ENCODE measurements at regions not wholly inside any gene's neighbourhood (a gene's known extent, or its start where the extent isn't known, plus 50 kb on each side); places are given as distances from the start of the nearest gene placed in this dataset.

GRCh38 chr20:41734506-41734945, 116.3 kb upstream of the CHD6 start (continued):
- TF ChIP-seq, protein P1, sequence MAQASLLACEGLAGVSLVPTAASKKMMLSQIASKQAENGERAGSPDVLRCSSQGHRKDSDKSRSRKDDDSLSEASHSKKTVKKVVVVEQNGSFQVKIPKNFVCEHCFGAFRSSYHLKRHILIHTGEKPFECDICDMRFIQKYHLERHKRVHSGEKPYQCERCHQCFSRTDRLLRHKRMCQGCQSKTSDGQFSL (CRISPR knock-in tag; IDR thresholded peaks at IDR 0.05): no peak
- TF ChIP-seq TFDP2 (CRISPR knock-in tag; IDR thresholded peaks at IDR 0.05): no peak
- TF ChIP-seq MIXL1 (CRISPR knock-in tag; IDR thresholded peaks at IDR 0.05): peak; percentile 49; the same call in 1 of the 2 replicates
- no peak for TF ChIP-seq PBX2 (CRISPR knock-in tag; IDR thresholded peaks at IDR 0.05)
- no peak for TF ChIP-seq BRCA1 (CRISPR knock-in tag; IDR thresholded peaks at IDR 0.05)
- no peak for TF ChIP-seq SATB2 (CRISPR knock-in tag; IDR thresholded peaks at IDR 0.05)
- TF ChIP-seq KLF16 (CRISPR knock-in tag; IDR thresholded peaks at IDR 0.05): no peak
- no peak for TF ChIP-seq SALL1 (CRISPR knock-in tag; IDR thresholded peaks at IDR 0.05)
- TF ChIP-seq, protein P2, sequence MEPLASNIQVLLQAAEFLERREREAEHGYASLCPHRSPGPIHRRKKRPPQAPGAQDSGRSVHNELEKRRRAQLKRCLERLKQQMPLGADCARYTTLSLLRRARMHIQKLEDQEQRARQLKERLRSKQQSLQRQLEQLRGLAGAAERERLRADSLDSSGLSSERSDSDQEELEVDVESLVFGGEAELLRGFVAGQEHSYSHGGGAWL (CRISPR knock-in tag; IDR thresholded peaks at IDR 0.05): no peak
- TF ChIP-seq, protein P3, sequence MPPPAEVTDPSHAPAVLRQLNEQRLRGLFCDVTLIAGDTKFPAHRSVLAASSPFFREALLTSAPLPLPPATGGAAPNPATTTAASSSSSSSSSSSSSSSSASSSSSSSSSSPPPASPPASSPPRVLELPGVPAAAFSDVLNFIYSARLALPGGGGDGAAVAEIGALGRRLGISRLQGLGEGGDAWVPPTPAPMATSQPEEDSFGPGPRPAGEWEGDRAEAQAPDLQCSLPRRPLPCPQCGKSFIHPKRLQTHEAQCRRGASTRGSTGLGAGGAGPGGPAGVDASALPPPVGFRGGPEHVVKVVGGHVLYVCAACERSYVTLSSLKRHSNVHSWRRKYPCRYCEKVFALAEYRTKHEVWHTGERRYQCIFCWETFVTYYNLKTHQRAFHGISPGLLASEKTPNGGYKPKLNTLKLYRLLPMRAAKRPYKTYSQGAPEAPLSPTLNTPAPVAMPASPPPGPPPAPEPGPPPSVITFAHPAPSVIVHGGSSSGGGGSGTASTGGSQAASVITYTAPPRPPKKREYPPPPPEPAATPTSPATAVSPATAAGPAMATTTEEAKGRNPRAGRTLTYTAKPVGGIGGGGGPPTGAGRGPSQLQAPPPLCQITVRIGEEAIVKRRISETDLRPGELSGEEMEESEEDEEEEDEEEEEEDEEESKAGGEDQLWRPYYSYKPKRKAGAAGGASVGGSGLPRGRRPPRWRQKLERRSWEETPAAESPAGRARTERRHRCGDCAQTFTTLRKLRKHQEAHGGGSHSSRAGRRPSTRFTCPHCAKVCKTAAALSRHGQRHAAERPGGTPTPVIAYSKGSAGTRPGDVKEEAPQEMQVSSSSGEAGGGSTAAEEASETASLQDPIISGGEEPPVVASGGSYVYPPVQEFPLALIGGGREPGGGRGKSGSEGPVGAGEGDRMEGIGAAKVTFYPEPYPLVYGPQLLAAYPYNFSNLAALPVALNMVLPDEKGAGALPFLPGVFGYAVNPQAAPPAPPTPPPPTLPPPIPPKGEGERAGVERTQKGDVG (CRISPR knock-in tag; IDR thresholded peaks at IDR 0.05; ENCODE audit: borderline replicate concordance): 0 out of 2 replicates have a peak, but pooled peaks have one; percentile 21
- TF ChIP-seq, protein P4, sequence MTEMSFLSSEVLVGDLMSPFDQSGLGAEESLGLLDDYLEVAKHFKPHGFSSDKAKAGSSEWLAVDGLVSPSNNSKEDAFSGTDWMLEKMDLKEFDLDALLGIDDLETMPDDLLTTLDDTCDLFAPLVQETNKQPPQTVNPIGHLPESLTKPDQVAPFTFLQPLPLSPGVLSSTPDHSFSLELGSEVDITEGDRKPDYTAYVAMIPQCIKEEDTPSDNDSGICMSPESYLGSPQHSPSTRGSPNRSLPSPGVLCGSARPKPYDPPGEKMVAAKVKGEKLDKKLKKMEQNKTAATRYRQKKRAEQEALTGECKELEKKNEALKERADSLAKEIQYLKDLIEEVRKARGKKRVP (CRISPR knock-in tag; IDR thresholded peaks at IDR 0.05): no peak
- TF ChIP-seq, protein P5, sequence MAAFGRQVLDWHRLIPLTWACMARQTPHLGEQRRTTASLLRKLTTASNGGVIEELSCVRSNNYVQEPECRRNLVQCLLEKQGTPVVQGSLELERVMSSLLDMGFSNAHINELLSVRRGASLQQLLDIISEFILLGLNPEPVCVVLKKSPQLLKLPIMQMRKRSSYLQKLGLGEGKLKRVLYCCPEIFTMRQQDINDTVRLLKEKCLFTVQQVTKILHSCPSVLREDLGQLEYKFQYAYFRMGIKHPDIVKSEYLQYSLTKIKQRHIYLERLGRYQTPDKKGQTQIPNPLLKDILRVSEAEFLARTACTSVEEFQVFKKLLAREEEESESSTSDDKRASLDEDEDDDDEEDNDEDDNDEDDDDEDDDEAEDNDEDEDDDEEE (CRISPR knock-in tag; IDR thresholded peaks at IDR 0.05): no peak
- TF ChIP-seq ZNF431 (CRISPR knock-in tag; IDR thresholded peaks at IDR 0.05; ENCODE audit: borderline replicate concordance, low read depth): no peak
- no peak for TF ChIP-seq ZNF776 (CRISPR knock-in tag; IDR thresholded peaks at IDR 0.05)
- TF ChIP-seq ZNF296 (CRISPR knock-in tag; conservative IDR thresholded peaks at IDR 0.05): no peak
- TF ChIP-seq ZNF572 (CRISPR knock-in tag; IDR thresholded peaks at IDR 0.05): no peak
- TF ChIP-seq ZNF576 (CRISPR knock-in tag; IDR thresholded peaks at IDR 0.05): no peak
- peak; percentile 70; the same call in 1 of the 2 replicates for TF ChIP-seq ERF (CRISPR knock-in tag; IDR thresholded peaks at IDR 0.05)
- no peak for TF ChIP-seq GATA4 (IDR thresholded peaks at IDR 0.05; ENCODE audit: borderline replicate concordance, low read depth)
- no peak for TF ChIP-seq HBP1 (CRISPR knock-in tag; IDR thresholded peaks at IDR 0.05; ENCODE audit: low read depth)
- peak; percentile 65 for TF ChIP-seq RAD21 (CRISPR knock-in tag; IDR thresholded peaks at IDR 0.05)
